ENCODE measurements at regions not wholly inside any gene's neighbourhood (a gene's known extent, or its start where the extent isn't known, plus 50 kb on each side); places are given as distances from the start of the nearest gene placed in this dataset.
A peak's percentile ranks its signal among the peaks of the same experiment; 100 is the strongest.

DNA sequence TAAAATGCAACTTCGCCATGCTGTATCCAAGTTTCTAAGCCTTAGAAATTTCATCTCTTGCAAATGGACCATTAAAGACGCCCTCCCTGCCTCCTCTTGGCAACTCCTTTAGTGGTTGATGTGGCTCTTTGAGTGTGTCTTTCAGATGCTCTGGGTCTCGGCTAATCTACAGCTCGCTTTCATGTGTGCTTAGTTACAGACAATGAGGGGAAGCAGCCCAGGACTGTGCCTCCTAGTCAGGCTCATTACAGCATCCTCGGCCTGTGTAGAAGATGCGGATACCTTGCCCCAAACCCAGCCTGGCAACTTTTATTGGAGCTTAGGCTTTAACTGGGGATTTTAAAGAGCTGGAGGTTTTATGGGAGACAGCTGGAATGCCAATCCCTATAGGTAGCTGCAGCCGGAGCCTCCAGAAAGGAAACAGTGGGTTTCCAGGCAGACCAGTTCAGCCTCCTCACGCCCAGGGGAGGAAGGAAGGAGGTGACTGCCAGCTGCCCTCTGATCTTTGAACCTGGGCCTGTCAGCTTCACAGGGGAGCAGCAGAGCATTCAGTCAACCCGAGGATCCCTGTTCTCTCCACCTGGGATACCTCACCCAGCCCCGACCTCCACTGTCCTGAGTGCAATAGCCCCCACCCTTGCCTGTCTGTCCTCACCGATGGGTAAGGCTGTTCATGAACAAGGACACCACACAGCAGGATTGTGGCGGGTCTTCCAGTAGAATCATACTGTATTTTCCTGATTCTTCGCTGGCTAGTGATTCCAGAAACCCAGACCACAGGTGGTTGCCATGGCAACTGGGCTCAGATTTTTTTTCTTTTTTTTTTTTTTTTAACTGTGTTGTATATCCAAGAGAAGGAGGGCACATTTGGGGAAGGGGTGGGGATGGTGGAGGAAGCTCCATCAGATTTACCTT is 638.5 kb downstream of the MED13L start:
- peak; percentile 93 for DNase-seq

DNA sequence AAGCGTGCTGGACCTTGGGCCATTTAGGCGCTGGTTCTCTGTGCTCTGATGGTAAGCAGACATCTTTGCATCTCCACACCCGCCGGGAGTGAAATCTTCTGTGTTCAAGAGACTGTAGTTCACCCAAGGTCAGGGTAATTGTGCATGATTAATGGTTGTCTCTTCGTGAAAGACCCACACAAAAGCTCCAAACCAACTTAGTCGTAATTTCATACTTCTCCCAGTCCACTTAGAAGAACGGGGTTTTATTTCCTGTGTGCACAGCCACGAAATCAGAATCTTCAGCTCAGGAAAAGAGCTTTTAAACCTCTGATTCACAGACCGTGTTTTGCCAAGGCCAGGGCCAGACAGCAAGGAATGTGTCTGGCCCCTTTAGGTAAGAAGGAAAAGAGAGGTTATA is 640.9 kb downstream of the MED13L start:
- peak; percentile 52 for DNase-seq

DNA sequence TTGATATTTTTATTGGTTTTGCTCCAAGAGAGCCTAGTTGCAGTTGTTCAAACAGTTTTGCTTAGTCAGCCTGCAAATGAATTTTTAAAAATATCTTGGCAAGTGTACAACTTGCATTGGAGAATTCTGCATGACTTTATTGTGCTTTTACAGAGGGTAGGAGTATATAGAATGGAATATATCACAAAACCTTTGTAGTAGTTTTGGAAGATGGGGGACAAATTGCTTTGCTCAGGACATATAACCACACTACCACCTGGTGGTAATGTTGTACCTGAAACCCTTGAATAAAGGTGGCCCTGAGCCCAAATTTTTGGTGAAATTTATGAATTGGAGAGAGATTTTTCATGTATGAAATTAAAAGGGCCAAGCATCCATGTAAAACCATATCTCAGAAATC is 645.2 kb downstream of the MED13L start:
- peak; percentile 3 for DNase-seq

DNA sequence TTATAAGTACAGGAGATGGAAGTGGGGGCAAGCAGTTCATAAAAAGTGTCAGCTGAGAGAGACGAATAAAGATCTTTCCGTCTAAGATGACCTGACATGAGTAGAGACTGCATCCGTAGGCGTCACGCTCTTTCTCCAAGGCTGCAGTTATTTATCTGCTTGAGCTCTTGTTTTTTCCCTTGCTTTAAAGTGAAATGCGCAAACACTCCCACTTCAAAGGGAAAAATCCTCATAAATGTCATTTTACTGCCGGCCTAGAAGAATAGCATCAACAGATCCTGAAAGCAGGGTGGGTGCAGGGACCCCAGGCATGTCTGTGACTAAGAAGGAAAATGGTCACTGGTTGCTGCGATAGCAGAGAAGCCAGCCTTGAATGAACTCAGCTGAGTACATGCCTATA is 647.4 kb downstream of the MED13L start:
- peak; percentile 82 for DNase-seq

DNA sequence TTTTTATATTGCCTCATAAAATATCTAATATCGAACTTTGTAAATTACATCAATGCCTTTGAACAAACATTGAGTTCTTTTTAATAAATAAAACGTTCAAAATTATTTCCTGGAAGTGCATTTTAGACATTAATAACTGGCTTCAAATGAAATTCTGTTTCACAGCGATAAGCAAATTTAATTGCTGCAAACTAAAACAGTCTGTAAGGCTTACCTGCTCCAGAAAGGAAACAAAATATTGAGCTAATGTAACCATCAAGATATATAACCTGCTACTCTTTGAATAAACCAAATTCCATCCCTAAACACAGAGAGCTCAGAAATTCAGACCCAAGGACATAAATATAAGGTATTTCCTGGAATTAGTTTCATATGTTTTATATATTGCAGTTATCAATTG is 651.3 kb downstream of the MED13L start:
- no peak for DNase-seq

DNA sequence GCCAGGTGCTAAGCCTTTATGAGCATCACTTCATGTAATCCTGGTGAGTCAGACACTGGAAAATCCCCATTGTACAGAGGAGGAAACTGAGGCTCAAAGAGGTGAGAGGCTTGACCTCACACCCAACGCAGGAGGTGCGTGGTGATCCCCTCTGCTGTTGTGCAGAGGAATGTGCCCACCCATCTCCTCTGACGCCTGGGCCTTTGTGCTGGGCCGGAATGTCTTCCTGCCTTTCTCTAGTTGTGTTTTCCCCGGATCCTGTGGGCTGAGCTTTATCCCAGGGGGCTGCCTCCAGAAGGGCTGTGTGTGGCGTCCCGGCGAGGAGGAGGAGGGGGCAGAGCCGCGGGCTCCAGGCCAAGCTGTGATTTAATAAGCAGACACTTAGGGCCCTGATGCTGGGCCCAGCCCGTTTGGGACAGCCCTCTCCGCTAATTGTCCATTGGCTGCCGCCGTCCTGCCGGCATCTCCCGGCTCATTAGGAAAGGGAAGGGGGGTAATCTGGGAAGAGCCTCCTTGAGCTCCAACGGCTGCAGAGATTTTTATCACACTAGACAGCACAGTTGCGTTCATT is 653.6 kb downstream of the MED13L start:
- peak; percentile 92 for DNase-seq

DNA sequence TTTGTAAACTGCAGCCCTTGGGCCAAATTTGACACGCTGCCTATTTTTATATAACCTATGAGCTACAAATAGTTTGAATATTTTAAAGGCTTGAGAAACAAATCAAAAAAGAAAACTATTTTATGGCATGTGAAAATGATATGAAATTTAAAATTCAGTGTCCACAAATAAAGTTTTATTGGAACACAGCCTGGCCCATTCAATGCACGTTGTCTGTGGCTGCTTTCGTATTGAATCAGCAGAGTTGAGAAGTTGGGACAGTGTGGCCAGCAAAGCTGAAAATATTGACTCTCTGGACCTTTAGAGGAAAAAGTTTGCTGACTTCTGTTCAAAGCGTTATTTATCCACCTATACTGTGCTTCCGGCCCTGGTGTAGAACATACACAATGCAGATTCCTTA is 654.2 kb downstream of the MED13L start:
- no peak for DNase-seq

DNA sequence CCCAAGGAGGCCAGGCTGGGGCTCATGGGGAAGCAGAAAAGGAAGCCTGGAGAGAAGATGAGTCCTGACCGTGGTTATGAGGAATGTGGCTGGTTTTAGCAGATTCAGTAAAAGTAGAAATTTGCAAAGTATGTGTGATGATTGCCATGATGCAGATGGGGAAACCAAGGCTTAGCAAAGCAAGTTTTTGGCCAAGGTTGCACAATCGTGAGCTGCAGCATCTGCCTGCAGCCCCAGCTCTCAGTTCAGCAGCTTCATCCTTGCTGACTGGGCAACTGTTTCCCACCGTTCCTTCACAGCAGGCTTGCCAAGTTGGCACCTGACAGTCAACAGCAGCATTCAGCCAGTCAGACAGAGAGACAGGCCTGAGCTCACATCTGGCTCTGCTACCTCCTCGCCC is 656.7 kb downstream of the MED13L start:
- DNase-seq: no peak

DNA sequence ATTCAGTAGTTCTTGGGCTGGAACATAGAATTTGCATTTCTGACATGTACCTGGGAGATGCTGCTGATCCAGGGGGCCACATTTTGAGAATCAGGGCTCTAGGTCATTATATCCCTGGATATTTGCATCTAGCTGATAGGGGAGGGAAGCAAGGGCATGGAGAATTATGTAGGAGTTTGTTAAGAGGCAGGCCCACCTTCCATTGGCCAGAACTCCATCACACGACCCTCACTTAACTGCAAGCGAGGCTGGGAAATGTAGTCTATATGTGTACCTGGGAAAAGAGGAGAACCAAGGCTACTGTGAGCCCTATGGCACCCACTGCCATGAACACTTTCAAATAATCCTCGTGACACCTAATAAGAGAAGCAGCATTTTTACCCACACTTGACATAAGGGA is 657.6 kb downstream of the MED13L start:
- no peak for DNase-seq

DNA sequence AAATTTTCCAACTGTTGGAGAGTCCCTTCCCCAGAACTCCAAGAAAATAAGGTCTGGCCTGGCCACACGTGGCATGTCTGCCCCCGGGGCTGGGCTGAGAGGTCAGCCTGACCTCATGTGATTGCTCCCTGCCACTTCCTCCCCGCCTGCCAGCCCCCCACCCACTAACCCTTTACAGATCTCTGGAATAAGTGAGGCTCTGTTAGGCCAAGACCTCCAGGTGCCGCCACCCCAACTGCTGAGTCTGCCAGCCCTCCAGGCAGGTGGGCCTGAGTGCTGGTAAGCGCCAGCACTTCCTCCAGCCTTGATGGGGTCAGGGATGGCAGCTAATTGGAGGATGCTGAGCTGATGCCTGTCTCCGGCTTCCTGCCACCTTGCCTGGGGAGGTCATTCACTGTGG is 658.4 kb downstream of the MED13L start:
- peak; percentile 61 for DNase-seq

DNA sequence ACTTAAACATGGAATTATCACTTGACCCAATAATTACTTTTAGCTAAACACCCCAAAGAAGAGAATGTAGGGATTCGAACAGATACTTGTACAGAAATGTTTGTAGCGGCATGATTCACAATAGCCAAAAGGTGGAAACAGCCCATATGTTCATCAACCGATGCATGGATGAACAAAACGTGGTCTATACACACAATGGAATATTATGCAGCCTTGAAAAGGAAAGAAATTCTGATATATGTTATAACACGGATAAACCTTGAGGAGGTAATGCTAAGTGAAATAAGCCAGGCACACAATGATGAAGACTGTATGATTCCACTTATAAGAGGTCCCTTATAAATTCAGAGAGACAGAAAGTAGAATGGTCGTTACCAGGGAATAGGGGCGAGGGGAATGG is 659.4 kb downstream of the MED13L start:
- no peak for DNase-seq

DNA sequence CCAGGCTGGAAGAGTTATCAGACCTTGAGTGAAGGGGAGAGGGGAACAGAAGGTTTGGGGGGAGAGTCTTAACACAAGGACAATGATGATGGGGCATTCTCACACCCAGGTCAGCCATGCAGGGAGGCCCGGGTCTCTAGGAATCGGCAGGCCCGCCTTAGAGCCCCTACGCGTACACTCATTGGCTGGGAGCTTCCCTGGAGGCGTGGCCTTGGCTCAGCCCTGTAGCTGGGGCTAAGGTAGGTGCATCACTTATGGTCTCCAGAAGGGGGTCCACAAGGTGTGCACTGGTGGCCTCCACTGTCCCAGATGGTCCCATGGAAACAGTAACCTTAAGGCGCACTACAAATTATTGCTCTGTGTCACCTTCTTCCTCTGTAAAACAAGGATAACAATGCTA is 660.1 kb downstream of the MED13L start:
- no peak for DNase-seq

DNA sequence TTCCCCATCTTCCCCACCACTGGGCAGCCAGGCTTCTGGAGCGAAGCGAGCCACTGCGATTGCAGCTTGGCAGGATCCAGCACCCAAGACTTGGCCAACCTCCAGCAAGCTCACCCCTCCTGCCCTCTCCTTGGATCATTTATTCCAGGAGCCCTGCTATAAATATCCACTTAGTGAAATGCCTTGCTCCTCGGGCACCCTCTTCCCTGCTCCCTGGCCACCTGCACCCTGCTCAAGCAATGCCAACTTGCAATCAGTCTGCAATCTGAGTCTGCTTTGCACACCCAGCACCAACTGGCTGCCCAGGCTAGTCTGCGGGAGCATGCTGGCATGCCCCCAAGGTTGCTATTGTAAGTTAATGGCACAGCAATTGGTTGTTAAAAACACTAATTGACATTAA is 666.0 kb downstream of the MED13L start:
- DNase-seq: no peak

DNA sequence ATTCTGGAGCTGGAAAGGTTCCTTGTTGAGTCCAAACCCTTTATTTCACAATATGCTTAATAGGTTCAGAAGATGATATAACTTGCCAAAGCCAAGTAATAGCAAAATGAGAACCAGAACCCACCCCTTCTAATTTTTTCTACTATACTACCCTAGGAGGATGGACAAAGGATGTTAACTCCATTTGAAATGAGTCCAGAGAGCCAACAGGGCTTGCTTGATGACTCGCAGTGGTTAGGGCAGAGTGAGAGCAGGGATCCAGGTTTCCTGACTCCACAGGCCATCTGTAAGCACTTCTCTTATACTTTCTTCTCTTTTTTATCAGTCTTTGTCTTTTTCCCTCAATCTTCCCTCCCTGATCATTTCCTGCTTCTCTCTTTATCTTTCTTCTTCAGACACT is 668.1 kb downstream of the MED13L start:
- DNase-seq: no peak

DNA sequence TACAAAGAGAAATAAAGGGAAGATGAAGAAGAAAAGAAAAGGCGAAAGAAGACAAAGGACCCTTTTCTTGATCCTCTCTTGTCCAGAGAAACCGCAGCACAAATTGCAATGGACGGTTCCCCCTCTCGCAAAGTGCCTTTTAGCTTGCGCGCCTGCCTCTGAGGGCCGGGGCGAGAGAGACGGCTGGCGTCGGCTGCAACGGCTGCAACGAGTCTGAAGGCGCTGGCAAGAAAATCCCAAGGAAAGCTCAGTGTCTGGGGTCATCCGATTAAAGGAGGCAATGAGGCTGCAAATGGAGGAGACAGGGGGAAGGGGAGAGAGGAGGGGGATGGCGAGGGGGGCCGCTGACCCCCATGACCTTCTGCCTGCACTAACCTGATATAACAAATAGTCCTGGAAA is 671.5 kb downstream of the MED13L start:
- no peak for DNase-seq

DNA sequence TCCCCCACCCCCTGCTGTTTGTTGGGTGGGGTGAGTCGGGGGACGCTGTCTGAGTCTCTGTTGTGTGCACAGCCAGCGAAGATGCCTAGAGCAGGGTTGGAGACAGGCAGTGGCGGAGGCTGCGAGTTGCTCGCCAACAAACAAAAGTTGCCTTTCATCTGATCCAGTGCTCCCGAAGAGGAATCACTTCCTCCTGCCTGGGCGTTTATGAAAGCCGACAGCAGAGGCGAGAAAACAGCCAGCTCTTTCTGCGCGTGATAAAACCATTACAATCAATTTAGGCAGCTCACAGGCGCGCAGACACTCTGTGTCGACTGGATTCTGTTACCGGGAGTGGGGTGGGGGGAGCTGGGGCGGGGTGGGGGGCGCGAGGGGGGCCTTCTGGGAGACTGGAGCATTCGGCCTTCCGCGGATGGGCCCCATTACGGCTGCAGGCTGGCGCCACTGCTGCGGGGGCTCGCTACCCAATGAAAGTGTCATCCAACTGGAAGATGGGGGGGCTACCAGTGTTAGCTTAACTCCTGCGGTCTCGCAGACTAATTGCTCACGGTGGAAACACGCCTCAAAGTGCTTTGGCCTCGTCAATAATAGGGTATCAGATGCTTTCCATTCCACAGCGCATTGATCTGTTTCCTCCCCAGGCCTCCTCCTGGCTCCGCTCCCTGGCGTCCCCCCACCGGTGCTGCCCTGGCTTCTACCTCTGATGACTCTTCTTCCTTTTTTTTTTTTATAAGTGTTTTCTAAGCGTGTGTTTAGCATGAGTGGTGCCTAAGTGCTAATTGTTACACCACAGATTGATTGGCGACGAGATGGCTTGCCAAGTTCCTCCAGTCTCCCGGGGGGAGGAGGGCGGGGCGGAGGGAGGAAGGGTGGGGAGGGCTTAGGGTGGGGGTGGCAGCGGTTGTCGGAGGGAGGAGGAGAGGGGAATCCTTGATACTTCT is 678.4 kb downstream of the MED13L start:
- peak; percentile 85 for DNase-seq

DNA sequence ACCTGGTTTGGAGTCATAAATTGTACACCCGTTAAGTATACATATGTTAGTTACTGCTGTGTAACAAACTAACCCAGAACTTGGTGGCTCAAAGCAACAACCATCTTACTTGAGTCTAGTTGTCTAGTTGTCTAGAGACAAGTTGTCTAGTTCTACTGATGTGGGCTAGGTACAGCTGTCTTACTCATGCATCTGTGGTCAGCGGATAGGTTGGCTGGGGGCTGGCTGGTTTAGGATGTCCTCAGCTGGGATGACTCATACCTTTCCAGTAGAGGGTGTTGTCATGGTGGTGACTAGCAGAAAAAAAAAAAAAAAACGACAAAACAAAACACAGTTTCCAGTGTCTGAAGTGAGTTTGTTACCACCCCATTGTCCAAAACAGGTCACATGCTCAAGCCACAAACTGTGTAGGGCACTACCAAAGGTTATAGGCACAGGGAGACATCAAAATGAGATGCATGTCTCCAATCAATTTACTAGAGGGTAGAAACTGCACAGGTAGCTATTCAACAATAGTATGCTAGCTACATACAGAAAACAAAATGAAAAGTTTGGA is 680.3 kb downstream of the MED13L start:
- peak; percentile 93 for DNase-seq

DNA sequence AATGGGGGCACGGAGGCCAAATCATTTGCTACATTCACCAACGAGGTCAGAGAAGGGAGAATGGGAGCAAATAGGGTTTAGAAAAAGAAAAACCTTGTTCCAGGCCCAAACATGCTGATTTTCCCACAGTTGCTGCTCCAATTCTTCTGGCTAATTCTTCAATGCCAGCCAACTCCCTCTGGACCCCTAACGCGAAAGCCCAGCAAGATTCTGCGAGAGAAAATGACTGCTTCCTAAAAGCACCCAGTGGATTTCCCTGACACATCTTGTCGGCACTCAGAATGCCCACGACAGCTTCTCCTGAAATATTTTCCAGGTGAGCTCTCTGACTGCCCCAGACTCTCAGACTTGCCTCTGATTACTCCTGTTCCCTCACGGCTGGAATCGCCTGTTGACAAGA is 689.4 kb downstream of the MED13L start:
- DNase-seq: no peak

DNA sequence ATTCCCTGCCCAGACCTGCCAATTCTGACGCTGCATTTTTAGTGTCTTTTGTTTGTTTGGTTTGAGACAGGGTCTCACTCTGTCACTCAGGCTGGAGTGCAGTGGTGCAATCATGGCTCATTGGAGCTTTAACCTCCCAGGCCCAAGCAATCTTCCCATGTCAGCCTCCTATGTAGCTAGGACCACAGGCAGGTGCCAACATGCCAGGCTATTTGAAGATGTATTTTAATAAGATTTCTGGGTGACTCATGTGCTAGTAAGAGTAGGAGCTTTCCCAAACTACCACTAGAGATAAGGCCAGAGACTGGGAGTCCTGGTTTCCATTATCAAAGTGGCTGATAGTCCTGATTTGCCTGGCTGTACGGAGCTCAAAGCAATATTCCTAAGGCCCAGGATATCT is 693.3 kb downstream of the MED13L start:
- no peak for DNase-seq

DNA sequence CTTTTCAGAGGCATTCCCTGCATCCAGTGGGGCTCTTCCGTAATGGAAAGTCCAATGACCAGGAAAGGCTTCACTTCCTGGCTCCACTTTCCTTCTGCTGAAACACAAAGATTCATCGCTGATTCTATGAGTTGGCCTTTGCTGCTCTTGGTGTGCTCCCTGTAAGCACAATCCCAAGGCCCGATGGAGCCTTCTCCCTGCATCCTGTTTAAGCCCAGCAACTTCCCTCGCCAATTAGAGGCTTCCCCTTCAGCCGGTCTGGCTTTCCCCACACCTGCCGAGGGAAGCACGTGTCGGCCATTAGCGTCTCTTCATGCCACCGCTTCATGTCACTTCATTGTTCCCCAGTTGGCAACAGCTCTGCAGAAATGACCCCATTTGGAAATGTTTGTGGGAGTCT is 693.9 kb downstream of the MED13L start:
- no peak for DNase-seq

DNA sequence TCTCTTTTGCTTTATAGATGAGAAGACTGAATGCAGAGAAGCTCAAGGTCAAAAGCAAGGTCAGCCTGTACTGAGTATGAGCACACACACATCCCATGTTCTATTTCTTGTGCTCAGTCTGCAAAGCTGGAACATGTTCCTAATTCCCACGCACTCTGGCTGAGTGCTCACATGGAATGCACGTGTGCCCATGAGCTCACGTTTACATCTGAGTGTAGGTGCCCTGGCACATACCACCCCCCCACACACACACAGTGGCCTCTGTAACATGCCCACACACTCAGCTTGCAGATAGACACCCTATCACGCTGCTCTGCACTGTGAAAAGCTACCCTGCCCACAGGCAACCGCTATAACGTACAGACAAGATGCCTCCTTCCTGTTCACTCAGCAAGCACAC is 700.1 kb downstream of the MED13L start:
- no peak for DNase-seq

DNA sequence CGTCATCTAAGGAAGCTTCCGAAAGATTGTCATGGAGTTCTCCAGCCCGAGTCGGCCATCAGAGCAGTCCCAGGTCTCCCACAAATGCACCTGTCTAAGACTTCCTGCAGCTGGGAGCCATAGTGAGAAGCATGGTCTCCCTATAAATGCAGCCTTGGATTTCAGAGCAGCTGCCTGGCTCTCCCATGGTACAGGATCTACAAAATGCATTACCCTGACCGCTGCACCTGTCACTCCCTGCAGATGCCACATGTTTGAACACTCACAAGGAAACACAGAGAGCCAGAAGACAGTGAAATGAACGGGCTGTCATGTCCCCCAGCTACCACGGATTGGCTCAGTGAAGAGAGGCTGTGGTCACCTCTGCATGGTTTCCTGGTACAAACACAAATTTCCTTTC is 702.7 kb downstream of the MED13L start:
- DNase-seq: no peak

DNA sequence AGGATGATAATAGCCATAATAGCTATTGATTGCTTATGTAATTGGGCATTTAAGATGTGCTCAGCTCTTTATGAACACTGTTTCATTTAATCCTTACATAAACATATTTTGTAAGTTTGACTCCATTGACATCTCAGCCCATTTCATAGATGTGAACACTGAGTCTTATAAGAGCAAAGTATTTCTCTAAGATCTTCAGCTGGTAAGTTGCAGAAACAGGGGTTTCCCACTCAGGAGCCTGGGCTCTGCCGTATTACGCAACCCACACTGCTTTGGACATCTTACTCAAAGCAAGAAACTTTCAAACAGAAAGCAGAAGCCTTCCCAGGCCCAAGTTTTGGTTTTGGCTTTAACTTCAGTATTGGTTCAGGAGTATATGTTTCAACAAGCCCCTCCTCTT is 705.1 kb downstream of the MED13L start:
- DNase-seq: no peak
